Inflammatory macrophage treated with lipopolysaccharide for 1 hour (primary cell): ENCODE measurements at regions not wholly inside any gene's neighbourhood (a gene's known extent, or its start where the extent isn't known, plus 50 kb on each side); places are given as distances from the start of the nearest gene placed in this dataset.
"Not testable (repeated sequence)": the region's sequence is repeated elsewhere in the genome, so short reads cannot be mapped to it uniquely, and the experiment has no call there.

Experiments used
- DNase-seq, 2 donors: peaks; one replicate each; pipeline ENCODE4 v3.0.0-alpha.2; 2020 to 2022

- not testable (repeated sequence) for DNase-seq
Measured at GRCh38 chr11:89615642-89616041, 94.5 kb upstream of the TRIM77 start.

GRCh38 chr11:89616161-89616560, 93.9 kb upstream of the TRIM77 start:
- not testable (repeated sequence) for DNase-seq

GRCh38 chr11:89616999-89617602, 93.0 kb upstream of the TRIM77 start:
- not testable (repeated sequence) for DNase-seq

GRCh38 chr11:89620721-89621120, 89.4 kb upstream of the TRIM77 start:
- not testable (repeated sequence) for DNase-seq

GRCh38 chr11:89625171-89625570, 84.9 kb upstream of the TRIM77 start:
- no peak for DNase-seq

GRCh38 chr11:89626366-89626765, 83.7 kb upstream of the TRIM77 start:
- DNase-seq: no peak

- DNase-seq: peak; percentile 30 to 57
Measured at GRCh38 chr11:89626881-89627280, 83.2 kb upstream of the TRIM77 start.

GRCh38 chr11:89633135-89633705, 76.9 kb upstream of the TRIM77 start:
- no peak for DNase-seq

GRCh38 chr11:89640777-89641176, 69.3 kb upstream of the TRIM77 start:
- not testable (repeated sequence) for DNase-seq

- DNase-seq: not testable (repeated sequence)
Measured at GRCh38 chr11:89648232-89648631, 61.9 kb upstream of the TRIM77 start.

GRCh38 chr11:89648996-89649395, 61.1 kb upstream of the TRIM77 start:
- DNase-seq: not testable (repeated sequence)

GRCh38 chr11:89654669-89655068, 55.4 kb upstream of the TRIM77 start:
- not testable (repeated sequence) for DNase-seq

- not testable (repeated sequence) for DNase-seq
Measured at GRCh38 chr11:89658767-89659166, 51.3 kb upstream of the TRIM77 start.

- not testable (repeated sequence) for DNase-seq
Measured at GRCh38 chr11:89659414-89659813, 50.7 kb upstream of the TRIM77 start.

GRCh38 chr11:89660234-89660633, 49.9 kb upstream of the TRIM77 start:
- DNase-seq: no peak
